HCT116 (cell line): ENCODE measurements at regions not wholly inside any gene's neighbourhood (a gene's known extent, or its start where the extent isn't known, plus 50 kb on each side); places are given as distances from the start of the nearest gene placed in this dataset.

Experiments used
- ATAC-seq: fragments of 200-7000 bp; cut with Tn5 transposase; 2 replicates; pipeline ENCODE4 v1.9.1; 2020; ENCODE audit warnings: mild to moderate bottlenecking, moderate library complexity
- BruUV-seq: library from RNA; stranded (reverse); fragments of 400-500 nt; replicated peaks from 2 replicates; lab custom pipeline; 2021; lab: Mats Ljungman, UMichigan
- CTCF ChIA-PET: fragments of 300-600 bp; sonication (Branson Sonifier 250); formaldehyde crosslinking; loops from one replicate; lab custom pipeline; 2021; ENCODE audit warnings: antibody characterized with exemption; lab: Charles Lee
- POLR2A ChIA-PET: fragments of 300-600, 350-600 bp; sonication (Branson Sonifier 250); formaldehyde crosslinking; loops from one replicate; lab custom pipeline; 2021; ENCODE audit warnings: antibody characterized with exemption; lab: Charles Lee
- RAD21 ChIA-PET, 2 experiments: fragments of 300-600 bp; sonication (Branson Sonifier 250); formaldehyde crosslinking; loops; one replicate each; lab custom pipeline; 2023; ENCODE audit warnings: low total read pairs in 2 of 2; ENCODE audit not compliant: uncharacterized antibody in 2 of 2, unreplicated experiment in 2 of 2, low non-redundant PET in 1 of 2; lab: Charles Lee
- DNase-seq: peaks from one replicate; pipeline ENCODE4 v3.0.0-alpha.2; 2010; ENCODE audit warnings: low read depth, low spot score
- H2AFZ ChIP-seq: fragments of 200-600 bp; shearing (Covaris generic), sonication (generic); 2 replicates; pipeline ENCODE4 v1.6.1; 2017; ENCODE audit warnings: low read depth, mixed run types, mixed read lengths, antibody characterized with exemption, low read length; ENCODE audit not compliant: poor library complexity, severe bottlenecking
- H3K27ac ChIP-seq: 2 replicates; pipeline ENCODE4 v1.5.1; 2012; ENCODE audit warnings: low read depth, low read length
- H3K27me3 ChIP-seq: fragments of 200-600 bp; sonication (generic); 2 replicates; pipeline ENCODE4 v1.6.1; 2016; ENCODE audit warnings: mixed run types, low read length, mixed read lengths; ENCODE audit not compliant: insufficient read depth
- H3K36me3 ChIP-seq, 2 experiments: fragments of 200-500 bp in 1 of 2; fragments of 200-600 bp in 1 of 2; sonication (Bioruptor generic) in 1 of 2; sonication (generic) in 1 of 2; 2 replicates each; pipeline versions ENCODE4 v1.5.1 to v1.6.1; 2014 to 2016; ENCODE audit warnings: low read length in 2 of 2, inconsistent platforms in 1 of 2, mixed read lengths in 1 of 2, mixed run types in 1 of 2; ENCODE audit not compliant: insufficient read depth in 2 of 2, control insufficient read depth in 1 of 2
- H3K4me1 ChIP-seq, 2 experiments: fragments of 200-600 bp in 1 of 2; sonication (generic) in 1 of 2; 2 replicates each; pipeline versions ENCODE4 v1.5.1 to v1.6.1; 2012 to 2017; ENCODE audit warnings: low read length in 2 of 2, inconsistent platforms in 1 of 2, mild to moderate bottlenecking in 1 of 2, mixed read lengths in 1 of 2, mixed run types in 1 of 2, moderate library complexity in 1 of 2; ENCODE audit not compliant: insufficient read depth in 2 of 2, control insufficient read depth in 1 of 2
- H3K4me2 ChIP-seq: fragments of 200-600 bp; sonication (generic); 2 replicates; pipeline ENCODE4 v1.6.1; 2017; ENCODE audit warnings: mixed run types, low read length, mixed read lengths
- H3K4me3 ChIP-seq, 2 experiments: fragments of 200-600 bp in 1 of 2; sonication (generic) in 1 of 2; replicated peaks in 1 of 2; 2 replicates each; pipeline ENCODE4 v1.5.1; 2011 to 2016; ENCODE audit warnings: low read length in 2 of 2, control low read depth in 1 of 2, low read depth in 1 of 2, mild to moderate bottlenecking in 1 of 2, mixed read lengths in 1 of 2, mixed run types in 1 of 2
- H3K79me2 ChIP-seq: fragments of 200-600 bp; sonication (generic); 2 replicates; pipeline ENCODE4 v1.6.1; 2017; ENCODE audit warnings: mild to moderate bottlenecking, mixed run types, low read length, moderate library complexity, mixed read lengths; ENCODE audit not compliant: insufficient read depth
- H3K9ac ChIP-seq: fragments of 200-600 bp; sonication (generic); 2 replicates; pipeline ENCODE4 v1.6.1; 2016; ENCODE audit warnings: low read length, mixed read lengths
- H3K9me2 ChIP-seq: fragments of 200-600 bp; sonication (generic), shearing (Covaris generic); 2 replicates; pipeline ENCODE4 v1.6.1; 2017; ENCODE audit warnings: mixed run types, mild to moderate bottlenecking, moderate library complexity; ENCODE audit not compliant: insufficient read depth
- H3K9me3 ChIP-seq, 2 experiments: fragments of 200-500 bp in 1 of 2; fragments of 200-600 bp in 1 of 2; sonication (Bioruptor generic) in 1 of 2; sonication (generic) in 1 of 2; 2 replicates each; pipeline ENCODE4 v1.6.1; 2014 to 2017; ENCODE audit warnings: low read length in 2 of 2, mixed read lengths in 2 of 2, inconsistent platforms in 1 of 2, low read depth in 1 of 2, mild to moderate bottlenecking in 1 of 2, mixed run types in 1 of 2, moderate library complexity in 1 of 2; ENCODE audit not compliant: control insufficient read depth in 1 of 2, insufficient read depth in 1 of 2
- H4K20me1 ChIP-seq: fragments of 200-600 bp; sonication (generic), shearing (Covaris generic); 2 replicates; pipeline ENCODE4 v1.6.1; 2017; ENCODE audit warnings: mixed run types, mild to moderate bottlenecking, moderate library complexity; ENCODE audit not compliant: insufficient read depth
- CBX3 ChIP-seq: IDR thresholded peaks from 2 replicates; pipeline ENCODE4 v1.6.1; 2012; ENCODE audit warnings: low read depth
- EGR1 ChIP-seq: IDR thresholded peaks from 2 replicates; pipeline ENCODE4 v1.6.1; 2012; ENCODE audit warnings: low read depth
- ELF1 ChIP-seq: IDR thresholded peaks from 2 replicates; pipeline ENCODE4 v1.6.1; 2012; ENCODE audit warnings: low read depth, borderline replicate concordance
- EZH2phosphoT487 ChIP-seq: fragments of 200-600 bp; IDR thresholded peaks from 2 replicates; pipeline ENCODE4 v1.6.1; 2018; ENCODE audit warnings: antibody characterized with exemption, borderline replicate concordance
- JUND ChIP-seq: IDR thresholded peaks from 2 replicates; pipeline ENCODE4 v1.6.1; 2012
- POLR2A ChIP-seq: IDR thresholded peaks from 2 replicates; pipeline ENCODE4 v1.7.0; 2011; ENCODE audit warnings: borderline replicate concordance; ENCODE audit not compliant: insufficient read depth, insufficient read length; ENCODE audit errors: extremely low read depth
- POLR2AphosphoS5 ChIP-seq: IDR thresholded peaks from 2 replicates; pipeline ENCODE4 v1.6.1; 2011; ENCODE audit warnings: mild to moderate bottlenecking, low read depth, low read length, moderate library complexity
- TCF7L2 ChIP-seq: IDR thresholded peaks from 2 replicates; pipeline ENCODE4 v1.7.0; 2011; ENCODE audit warnings: borderline replicate concordance, inconsistent platforms; ENCODE audit not compliant: insufficient read depth, insufficient read length; ENCODE audit errors: extremely low read depth
- ZFX ChIP-seq: fragments of 450-650 bp; IDR thresholded peaks from 2 replicates; pipeline ENCODE4 v1.6.1; 2017
- intact Hi-C: fragments of 100-400 bp; cut with micrococcal nuclease; formaldehyde crosslinking; loops from 2 replicates; pipeline ENCODE4 v1.10.0; 2022
- TF ChIP-seq, protein P1 (sequence below): IDR thresholded peaks from 2 replicates; pipeline ENCODE4 v1.6.1; 2012
- TF ChIP-seq, protein P2 (sequence below), 3 experiments: fragments of 200-600 bp in 1 of 3; sonication (generic) in 1 of 3; IDR thresholded peaks in 2 of 3; conservative IDR thresholded peaks in 1 of 3; 2 replicates each; pipeline ENCODE4 v1.5.1; 2012 to 2017; ENCODE audit warnings: low read depth in 2 of 3, low read length in 2 of 3, antibody characterized with exemption in 1 of 3, borderline replicate concordance in 1 of 3, control low read depth in 1 of 3, mild to moderate bottlenecking in 1 of 3, mixed read lengths in 1 of 3, mixed run types in 1 of 3, moderate library complexity in 1 of 3; ENCODE audit not compliant: insufficient read depth in 1 of 3
- TF ChIP-seq, protein P3 (sequence below): IDR thresholded peaks from 2 replicates; pipeline ENCODE4 v1.6.1; 2012
- TF ChIP-seq, protein P4 (sequence below): IDR thresholded peaks from 2 replicates; pipeline ENCODE4 v1.6.1; 2012; ENCODE audit warnings: low read depth

DNA sequence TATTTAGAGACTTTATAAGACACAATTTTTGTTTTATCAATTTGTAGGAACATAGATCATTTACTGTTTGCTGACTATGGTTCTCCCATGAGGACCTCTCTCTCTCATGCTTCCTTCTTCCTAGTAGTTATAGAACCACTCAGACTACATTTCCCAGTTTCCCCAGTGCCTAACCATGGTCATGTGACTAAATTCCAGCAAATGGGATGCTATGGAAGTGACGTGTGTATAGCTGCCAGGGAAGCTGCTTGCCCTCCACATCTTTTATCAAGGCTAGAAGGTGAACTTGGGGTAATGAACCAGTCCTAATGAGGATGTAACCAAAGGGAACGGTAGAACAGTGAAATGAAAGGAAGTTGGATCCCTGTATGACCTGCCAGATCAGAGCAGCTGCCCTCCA is 184.0 kb downstream of the MIS18A start:
- Histone ChIP-seq H3K9ac (no peak overlapping the region), H3K27ac (no peak overlapping the region), H3K36me3 (no peaks in the 10 kb centered on the region), H3K9me2 (no peaks in the 10 kb centered on the region), H3K27me3 (peaks cover 4% of the 10 kb centered on the region), H3K4me3 (no peak overlapping the region), H4K20me1 (no peaks in the 10 kb centered on the region), H3K4me1 (no peaks in the 10 kb centered on the region), H3K4me2 (no peak overlapping the region), H3K79me2 (no peaks in the 10 kb centered on the region), H3K9me3 (no peaks in the 10 kb centered on the region), H2AFZ (no peak overlapping the region)
- peak; percentile 43 for TF ChIP-seq ELF1
- TF ChIP-seq, protein P1, sequence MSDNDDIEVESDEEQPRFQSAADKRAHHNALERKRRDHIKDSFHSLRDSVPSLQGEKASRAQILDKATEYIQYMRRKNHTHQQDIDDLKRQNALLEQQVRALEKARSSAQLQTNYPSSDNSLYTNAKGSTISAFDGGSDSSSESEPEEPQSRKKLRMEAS, result no peak
- intact Hi-C loops, result no loop called here
- DNase-seq (peak; percentile 29), ATAC-seq (peak; percentile 80)
- no TSS peak for BruUV-seq
- RAD21 ChIA-PET, result no interaction called here
- POLR2A ChIA-PET, result no interaction called here
- CTCF ChIA-PET, result interaction anchor here (1.8 kb wide), 1 partner anchor 22 kb away, joined by 6 read pairs; no protein-coding TSS in a partner anchor

DNA sequence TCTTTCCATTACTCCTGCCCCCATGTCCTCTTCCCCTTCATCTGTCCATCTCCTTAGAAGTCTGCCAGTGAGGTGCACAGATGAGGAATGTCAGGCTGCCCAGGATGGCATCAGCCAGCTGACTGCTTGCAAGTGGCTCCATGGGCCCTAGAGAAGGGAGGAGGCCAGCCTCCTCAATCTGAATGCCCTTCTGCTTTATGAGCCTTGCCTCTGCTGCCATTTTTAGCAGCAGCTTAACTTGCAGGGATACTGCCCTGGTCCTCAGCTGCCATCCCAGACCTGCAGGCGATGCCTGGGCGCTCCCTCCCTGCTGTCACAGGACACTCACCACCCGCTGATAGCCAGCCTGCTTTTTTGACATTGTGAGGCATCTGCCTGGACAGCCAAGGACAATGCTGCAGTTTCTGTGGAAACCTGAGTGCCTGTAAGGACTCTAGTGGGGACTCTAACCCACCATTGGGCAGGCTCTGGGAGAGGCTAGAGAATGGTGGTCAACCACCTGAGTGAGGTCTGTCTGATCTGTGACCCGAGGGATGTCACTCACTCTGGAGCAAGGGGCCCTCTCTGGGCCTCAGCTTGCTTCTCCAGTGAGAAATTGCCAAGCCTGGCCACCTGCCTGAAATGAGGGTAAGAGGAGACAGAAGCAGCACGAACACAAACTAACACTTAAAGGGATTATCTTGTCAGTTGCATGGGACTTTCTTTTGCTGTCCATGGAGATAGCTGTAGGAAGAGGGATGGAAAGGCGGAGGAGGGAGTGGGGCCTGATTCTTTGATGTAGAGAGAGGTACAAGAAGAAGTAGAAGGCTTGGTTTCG is 185.0 kb downstream of the MIS18A start:
- BruUV-seq, result no TSS peak
- H3K4me3 ChIP-seq, result no peak overlapping the region
- H3K9me2 ChIP-seq, result no peaks in the 10 kb centered on the region
- H3K9ac ChIP-seq, result no peak overlapping the region
- H3K9me3 ChIP-seq, result no peaks in the 10 kb centered on the region
- H4K20me1 ChIP-seq, result no peaks in the 10 kb centered on the region
- no peak overlapping the region for H2AFZ ChIP-seq
- H3K4me2 ChIP-seq, result no peak overlapping the region
- RAD21 ChIA-PET, result no interaction called here
- POLR2A ChIA-PET, result no interaction called here
- H3K27me3 ChIP-seq, result peaks cover 4% of the 10 kb centered on the region
- CTCF ChIA-PET, result no interaction called here
- H3K79me2 ChIP-seq, result no peaks in the 10 kb centered on the region
- no peak overlapping the region for H3K27ac ChIP-seq
- no peaks in the 10 kb centered on the region for H3K36me3 ChIP-seq
- ATAC-seq, result no peak
- H3K4me1 ChIP-seq, result no peaks in the 10 kb centered on the region
- no peak for DNase-seq
- intact Hi-C loops, result no loop called here
- no peak for TF ChIP-seq ELF1
- no peak for TF ChIP-seq EGR1
- TF ChIP-seq POLR2A, result no peak
- no peak for TF ChIP-seq TCF7L2
- TF ChIP-seq, protein P2, sequence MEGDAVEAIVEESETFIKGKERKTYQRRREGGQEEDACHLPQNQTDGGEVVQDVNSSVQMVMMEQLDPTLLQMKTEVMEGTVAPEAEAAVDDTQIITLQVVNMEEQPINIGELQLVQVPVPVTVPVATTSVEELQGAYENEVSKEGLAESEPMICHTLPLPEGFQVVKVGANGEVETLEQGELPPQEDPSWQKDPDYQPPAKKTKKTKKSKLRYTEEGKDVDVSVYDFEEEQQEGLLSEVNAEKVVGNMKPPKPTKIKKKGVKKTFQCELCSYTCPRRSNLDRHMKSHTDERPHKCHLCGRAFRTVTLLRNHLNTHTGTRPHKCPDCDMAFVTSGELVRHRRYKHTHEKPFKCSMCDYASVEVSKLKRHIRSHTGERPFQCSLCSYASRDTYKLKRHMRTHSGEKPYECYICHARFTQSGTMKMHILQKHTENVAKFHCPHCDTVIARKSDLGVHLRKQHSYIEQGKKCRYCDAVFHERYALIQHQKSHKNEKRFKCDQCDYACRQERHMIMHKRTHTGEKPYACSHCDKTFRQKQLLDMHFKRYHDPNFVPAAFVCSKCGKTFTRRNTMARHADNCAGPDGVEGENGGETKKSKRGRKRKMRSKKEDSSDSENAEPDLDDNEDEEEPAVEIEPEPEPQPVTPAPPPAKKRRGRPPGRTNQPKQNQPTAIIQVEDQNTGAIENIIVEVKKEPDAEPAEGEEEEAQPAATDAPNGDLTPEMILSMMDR (IDR thresholded peaks at IDR 0.05 in 2 of 3, conservative IDR thresholded peaks at IDR 0.05 in 1 of 3; ENCODE audit: borderline replicate concordance in 1 of 3, insufficient read depth in 1 of 3, low read depth in 2 of 3, low read length in 2 of 3), result no peak
- TF ChIP-seq, protein P3, sequence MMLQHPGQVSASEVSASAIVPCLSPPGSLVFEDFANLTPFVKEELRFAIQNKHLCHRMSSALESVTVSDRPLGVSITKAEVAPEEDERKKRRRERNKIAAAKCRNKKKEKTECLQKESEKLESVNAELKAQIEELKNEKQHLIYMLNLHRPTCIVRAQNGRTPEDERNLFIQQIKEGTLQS, result no peak
- TF ChIP-seq ZFX, result no peak
- TF ChIP-seq, protein P1, result no peak
- no peak for TF ChIP-seq EZH2phosphoT487
- TF ChIP-seq POLR2AphosphoS5, result no peak
- TF ChIP-seq, protein P4, sequence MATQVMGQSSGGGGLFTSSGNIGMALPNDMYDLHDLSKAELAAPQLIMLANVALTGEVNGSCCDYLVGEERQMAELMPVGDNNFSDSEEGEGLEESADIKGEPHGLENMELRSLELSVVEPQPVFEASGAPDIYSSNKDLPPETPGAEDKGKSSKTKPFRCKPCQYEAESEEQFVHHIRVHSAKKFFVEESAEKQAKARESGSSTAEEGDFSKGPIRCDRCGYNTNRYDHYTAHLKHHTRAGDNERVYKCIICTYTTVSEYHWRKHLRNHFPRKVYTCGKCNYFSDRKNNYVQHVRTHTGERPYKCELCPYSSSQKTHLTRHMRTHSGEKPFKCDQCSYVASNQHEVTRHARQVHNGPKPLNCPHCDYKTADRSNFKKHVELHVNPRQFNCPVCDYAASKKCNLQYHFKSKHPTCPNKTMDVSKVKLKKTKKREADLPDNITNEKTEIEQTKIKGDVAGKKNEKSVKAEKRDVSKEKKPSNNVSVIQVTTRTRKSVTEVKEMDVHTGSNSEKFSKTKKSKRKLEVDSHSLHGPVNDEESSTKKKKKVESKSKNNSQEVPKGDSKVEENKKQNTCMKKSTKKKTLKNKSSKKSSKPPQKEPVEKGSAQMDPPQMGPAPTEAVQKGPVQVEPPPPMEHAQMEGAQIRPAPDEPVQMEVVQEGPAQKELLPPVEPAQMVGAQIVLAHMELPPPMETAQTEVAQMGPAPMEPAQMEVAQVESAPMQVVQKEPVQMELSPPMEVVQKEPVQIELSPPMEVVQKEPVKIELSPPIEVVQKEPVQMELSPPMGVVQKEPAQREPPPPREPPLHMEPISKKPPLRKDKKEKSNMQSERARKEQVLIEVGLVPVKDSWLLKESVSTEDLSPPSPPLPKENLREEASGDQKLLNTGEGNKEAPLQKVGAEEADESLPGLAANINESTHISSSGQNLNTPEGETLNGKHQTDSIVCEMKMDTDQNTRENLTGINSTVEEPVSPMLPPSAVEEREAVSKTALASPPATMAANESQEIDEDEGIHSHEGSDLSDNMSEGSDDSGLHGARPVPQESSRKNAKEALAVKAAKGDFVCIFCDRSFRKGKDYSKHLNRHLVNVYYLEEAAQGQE, result no peak
- TF ChIP-seq JUND, result no peak
- no peak for TF ChIP-seq CBX3
